ENCODE measurements at regions not wholly inside any gene's neighbourhood (a gene's known extent, or its start where the extent isn't known, plus 50 kb on each side); places are given as distances from the start of the nearest gene placed in this dataset.

DNA sequence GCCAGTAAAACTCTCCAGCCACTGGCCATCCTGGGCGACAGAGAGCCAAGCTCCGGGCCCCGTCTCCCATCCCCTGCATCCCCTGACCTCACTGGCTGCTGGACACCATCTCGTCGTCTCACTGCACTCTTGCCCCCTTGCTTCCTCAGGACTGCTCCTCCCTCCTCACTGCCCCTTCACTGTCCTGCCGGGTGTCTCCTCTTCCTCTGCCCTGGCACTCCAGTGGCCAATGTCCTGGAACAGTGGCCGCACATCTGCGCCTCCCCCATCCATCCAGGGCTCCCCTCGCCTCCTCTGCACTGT, 800.4 kb downstream of the BRD1 start:
- Histone ChIP-seq H3K4me3 (no peak overlapping the region), H3K27ac (no peak overlapping the region), H3K36me3 (no peaks in the 10 kb centered on the region), H3K27me3 (no peaks in the 10 kb centered on the region), H3K9me3 (ENCODE audit: low read depth) (no peaks in the 10 kb centered on the region), H3K4me1 (ENCODE audit: low read depth) (no peaks in the 10 kb centered on the region)
- TF ChIP-seq, protein P1, sequence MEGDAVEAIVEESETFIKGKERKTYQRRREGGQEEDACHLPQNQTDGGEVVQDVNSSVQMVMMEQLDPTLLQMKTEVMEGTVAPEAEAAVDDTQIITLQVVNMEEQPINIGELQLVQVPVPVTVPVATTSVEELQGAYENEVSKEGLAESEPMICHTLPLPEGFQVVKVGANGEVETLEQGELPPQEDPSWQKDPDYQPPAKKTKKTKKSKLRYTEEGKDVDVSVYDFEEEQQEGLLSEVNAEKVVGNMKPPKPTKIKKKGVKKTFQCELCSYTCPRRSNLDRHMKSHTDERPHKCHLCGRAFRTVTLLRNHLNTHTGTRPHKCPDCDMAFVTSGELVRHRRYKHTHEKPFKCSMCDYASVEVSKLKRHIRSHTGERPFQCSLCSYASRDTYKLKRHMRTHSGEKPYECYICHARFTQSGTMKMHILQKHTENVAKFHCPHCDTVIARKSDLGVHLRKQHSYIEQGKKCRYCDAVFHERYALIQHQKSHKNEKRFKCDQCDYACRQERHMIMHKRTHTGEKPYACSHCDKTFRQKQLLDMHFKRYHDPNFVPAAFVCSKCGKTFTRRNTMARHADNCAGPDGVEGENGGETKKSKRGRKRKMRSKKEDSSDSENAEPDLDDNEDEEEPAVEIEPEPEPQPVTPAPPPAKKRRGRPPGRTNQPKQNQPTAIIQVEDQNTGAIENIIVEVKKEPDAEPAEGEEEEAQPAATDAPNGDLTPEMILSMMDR (IDR thresholded peaks at IDR 0.05; ENCODE audit: low read depth, low read length), result no peak
- no peak for DNase-seq (ENCODE audit: low read depth in 1 of 2, low spot score in 1 of 2)

DNA sequence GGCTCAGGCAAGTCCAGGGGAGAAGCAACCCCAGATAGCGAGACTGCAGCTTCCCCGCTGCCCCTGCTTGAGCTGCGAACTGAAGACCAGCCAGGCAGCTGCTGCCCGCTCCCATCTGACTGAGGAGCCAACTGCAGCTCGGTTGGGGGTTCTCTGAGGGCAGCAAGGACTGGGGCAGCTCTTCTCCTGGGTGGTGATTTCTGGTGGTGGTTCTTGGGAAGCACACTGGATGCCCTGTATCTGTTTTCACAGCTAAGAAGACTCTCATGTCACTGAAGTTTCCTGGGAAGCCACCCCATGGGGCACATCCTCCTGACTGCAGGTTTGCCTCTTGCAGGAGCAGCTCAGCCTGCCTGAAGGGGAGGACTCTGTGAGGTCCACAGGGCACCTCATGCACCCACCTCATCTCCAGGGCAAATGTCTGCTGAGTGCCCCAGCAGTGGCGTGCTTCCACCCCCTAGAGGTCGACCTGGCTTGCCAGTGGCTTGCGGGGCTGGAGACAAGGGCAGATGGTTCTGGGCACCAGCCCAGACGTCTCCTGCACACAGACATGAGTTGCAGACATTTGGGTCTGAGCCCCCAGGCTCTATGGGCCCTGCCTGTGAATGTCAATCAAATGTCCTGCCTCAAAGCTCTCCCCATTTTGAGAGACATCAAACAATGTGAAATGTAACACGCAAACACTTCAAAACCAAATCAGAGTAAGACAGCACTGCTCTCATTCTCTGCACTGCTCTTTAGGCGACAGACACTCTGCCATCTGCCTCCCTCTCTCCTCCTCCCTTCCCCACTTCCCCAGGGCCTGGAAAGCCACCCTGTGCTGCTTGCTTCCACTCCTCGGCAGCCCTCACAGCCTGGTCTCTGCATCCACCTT, 800.9 kb downstream of the BRD1 start:
- TF ChIP-seq, protein P1 (IDR thresholded peaks at IDR 0.05; ENCODE audit: low read depth, low read length), result no peak
- no peaks in the 10 kb centered on the region for H3K4me1 ChIP-seq (ENCODE audit: low read depth)
- H3K27me3 ChIP-seq, result no peaks in the 10 kb centered on the region
- no peak for DNase-seq (ENCODE audit: low read depth in 1 of 2, low spot score in 1 of 2)
- H3K36me3 ChIP-seq, result no peaks in the 10 kb centered on the region
- H3K4me3 ChIP-seq, result no peak overlapping the region
- no peak overlapping the region for H3K27ac ChIP-seq
- H3K9me3 ChIP-seq (ENCODE audit: low read depth), result no peaks in the 10 kb centered on the region

DNA sequence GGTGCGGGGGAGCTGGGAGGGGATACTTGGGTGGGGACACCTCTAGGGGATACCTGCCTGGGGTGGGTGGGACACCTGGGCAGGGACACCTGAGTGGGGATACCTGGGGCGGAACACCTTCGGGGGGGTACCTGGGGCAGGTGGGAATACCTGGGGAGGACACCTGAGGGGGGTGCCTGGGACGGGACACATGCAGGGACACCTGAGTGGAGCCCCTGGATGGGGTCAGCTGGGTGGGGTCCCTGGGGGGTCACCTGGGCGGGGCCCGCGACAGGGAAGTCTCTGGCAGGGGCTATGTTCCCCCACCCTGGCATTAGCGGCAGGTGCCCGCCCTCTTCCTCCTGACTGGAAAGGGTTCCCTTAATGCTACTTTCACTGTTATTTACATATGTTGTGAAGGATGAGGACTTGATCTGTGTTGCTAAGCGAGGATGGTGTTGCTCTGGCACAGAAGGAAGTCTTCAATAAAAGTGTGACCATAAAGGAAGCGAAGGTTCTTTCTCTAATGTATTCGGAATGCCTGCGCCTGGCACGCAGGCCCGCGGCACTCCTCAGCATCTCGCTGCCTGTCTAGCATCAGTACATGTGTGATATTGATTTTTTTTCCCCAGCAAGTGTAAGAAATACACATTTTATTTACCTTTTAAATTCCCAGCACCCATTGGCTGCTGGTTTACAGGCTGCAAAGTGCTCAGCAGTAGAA, 801.7 kb downstream of the BRD1 start:
- no peak overlapping the region for H3K4me3 ChIP-seq
- H3K36me3 ChIP-seq, result no peaks in the 10 kb centered on the region
- TF ChIP-seq, protein P1 (IDR thresholded peaks at IDR 0.05; ENCODE audit: low read depth, low read length), result no peak
- H3K9me3 ChIP-seq (ENCODE audit: low read depth), result no peaks in the 10 kb centered on the region
- H3K27me3 ChIP-seq, result no peaks in the 10 kb centered on the region
- no peaks in the 10 kb centered on the region for H3K4me1 ChIP-seq (ENCODE audit: low read depth)
- no peak for DNase-seq (ENCODE audit: low read depth in 1 of 2, low spot score in 1 of 2)
- no peak overlapping the region for H3K27ac ChIP-seq

DNA sequence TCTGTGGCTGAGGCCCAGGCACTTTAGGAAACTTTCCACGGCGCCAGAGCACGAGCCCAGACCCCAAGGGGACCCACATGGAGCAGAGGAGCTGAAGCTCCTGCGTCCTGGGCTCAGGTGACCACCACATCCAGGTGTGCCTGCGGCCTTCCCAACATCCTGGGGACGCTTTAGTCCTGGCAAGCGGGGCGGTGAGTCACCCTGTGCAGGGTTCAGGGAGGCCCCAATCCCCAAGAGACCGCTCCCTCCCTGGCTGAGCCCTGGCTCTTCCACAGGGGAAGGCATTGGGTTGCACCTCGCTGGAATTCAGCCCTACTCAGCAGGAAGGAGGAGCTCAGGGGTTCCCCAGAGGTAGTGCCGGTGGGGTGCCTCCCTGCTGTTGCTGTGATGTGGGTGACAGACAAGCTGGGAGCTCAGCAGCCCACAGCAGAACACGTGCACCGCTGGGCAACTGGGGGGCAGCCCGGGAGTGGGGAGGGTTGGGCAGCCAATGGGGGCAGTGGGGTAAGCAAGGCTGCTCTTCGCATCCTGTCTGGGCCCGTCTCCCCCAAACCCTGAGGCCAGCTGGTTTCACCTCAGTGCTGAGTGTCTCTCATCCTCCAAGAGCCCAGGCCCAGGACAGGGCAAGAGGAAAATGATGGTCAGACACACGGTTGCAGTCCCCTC, 802.8 kb downstream of the BRD1 start:
- no peaks in the 10 kb centered on the region for H3K9me3 ChIP-seq (ENCODE audit: low read depth)
- no peaks in the 10 kb centered on the region for H3K27me3 ChIP-seq
- no peak overlapping the region for H3K4me3 ChIP-seq
- H3K27ac ChIP-seq, result no peak overlapping the region
- H3K4me1 ChIP-seq (ENCODE audit: low read depth), result no peaks in the 10 kb centered on the region
- TF ChIP-seq, protein P1 (IDR thresholded peaks at IDR 0.05; ENCODE audit: low read depth, low read length), result no peak
- no peak for DNase-seq (ENCODE audit: low read depth in 1 of 2, low spot score in 1 of 2)
- H3K36me3 ChIP-seq, result no peaks in the 10 kb centered on the region

DNA sequence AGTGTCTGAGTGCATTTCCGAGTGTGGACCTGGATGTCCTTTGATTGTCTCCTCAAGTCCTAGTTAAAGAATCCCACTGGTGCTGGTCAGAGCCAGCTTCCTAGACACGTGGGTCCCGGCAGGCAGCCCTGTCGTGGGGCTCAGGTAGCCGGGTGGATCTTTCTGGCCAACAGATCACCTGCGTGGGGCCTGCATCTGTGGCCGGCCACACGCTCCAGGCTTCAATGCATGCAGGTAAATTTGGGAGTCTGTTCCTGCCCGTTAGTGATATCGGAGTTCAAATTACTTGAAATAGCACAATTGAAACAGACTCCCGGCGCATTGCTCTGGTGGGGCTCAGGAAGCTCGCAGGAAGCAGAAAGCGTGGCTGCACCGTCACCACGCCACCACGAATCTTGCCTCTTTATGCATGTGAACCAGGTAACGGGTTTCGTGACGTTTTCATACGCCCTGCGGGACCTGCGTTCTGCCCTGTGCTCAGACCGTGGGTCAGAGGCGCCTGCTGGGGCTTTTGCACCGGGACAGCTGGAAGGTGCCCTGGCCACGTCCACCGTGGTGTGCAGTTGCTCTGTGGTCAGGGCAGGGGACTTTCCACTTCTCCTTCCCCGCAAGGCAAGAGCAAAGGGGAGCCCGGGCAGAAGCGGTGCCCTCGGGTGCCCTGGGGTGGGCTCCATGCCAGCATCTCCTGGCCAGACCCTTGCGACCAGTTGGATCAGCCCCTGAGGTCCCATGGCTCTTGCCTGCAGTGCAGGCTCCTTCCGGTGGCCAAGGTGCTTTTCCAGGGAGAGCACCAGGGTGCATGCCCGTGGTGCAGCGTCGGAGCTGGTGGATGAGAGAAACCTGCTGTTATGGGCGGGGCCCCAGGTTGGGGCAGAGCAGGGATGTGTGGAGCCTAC, 803.5 kb downstream of the BRD1 start:
- no peak for DNase-seq (ENCODE audit: low read depth in 1 of 2, low spot score in 1 of 2)
- H3K36me3 ChIP-seq, result no peaks in the 10 kb centered on the region
- TF ChIP-seq, protein P1 (IDR thresholded peaks at IDR 0.05; ENCODE audit: low read depth, low read length), result no peak
- no peaks in the 10 kb centered on the region for H3K27me3 ChIP-seq
- no peaks in the 10 kb centered on the region for H3K4me1 ChIP-seq (ENCODE audit: low read depth)
- H3K9me3 ChIP-seq (ENCODE audit: low read depth), result no peaks in the 10 kb centered on the region
- H3K27ac ChIP-seq, result no peak overlapping the region
- H3K4me3 ChIP-seq, result no peak overlapping the region
